ENCODE measurements at regions not wholly inside any gene's neighbourhood (a gene's known extent, or its start where the extent isn't known, plus 50 kb on each side); places are given as distances from the start of the nearest gene placed in this dataset.

GRCh38 chr10:107733328-107734130 lies 569.0 kb upstream of the SORCS1 start:
- no peak for DNase-seq (ENCODE audit: extremely low spot score)
- Histone ChIP-seq H3K4me3 (ENCODE audit: low read depth, low read length) (no peak overlapping the region), H3K36me3 (ENCODE audit: insufficient read depth) (no peaks in the 10 kb centered on the region), H3K4me1 (ENCODE audit: insufficient read depth) (no peaks in the 10 kb centered on the region), H3K27ac (ENCODE audit: low read depth) (no peak overlapping the region)
- WGBS, result 85% methylated on average over 2 of the region's 2 CpGs

GRCh38 chr10:107732045-107732444 lies 567.5 kb upstream of the SORCS1 start:
- Histone ChIP-seq H3K36me3 (ENCODE audit: insufficient read depth) (no peaks in the 10 kb centered on the region), H3K4me1 (ENCODE audit: insufficient read depth) (no peaks in the 10 kb centered on the region), H3K4me3 (ENCODE audit: low read depth, low read length) (no peak overlapping the region), H3K27ac (ENCODE audit: low read depth) (no peak overlapping the region)
- DNase-seq (ENCODE audit: extremely low spot score), result no peak
- WGBS, result 95% methylated on average over 7 of the region's 7 CpGs

- Histone ChIP-seq H3K4me3 (ENCODE audit: low read depth, low read length) (no peak overlapping the region), H3K27ac (ENCODE audit: low read depth) (no peak overlapping the region), H3K36me3 (ENCODE audit: insufficient read depth) (no peaks in the 10 kb centered on the region), H3K4me1 (ENCODE audit: insufficient read depth) (no peaks in the 10 kb centered on the region)
- 74% methylated on average over 5 of the region's 5 CpGs for WGBS
- no peak for DNase-seq (ENCODE audit: extremely low spot score)
Measured at GRCh38 chr10:107728807-107729206, 564.3 kb upstream of the SORCS1 start.

GRCh38 chr10:107727767-107728317 lies 563.3 kb upstream of the SORCS1 start:
- DNase-seq (ENCODE audit: extremely low spot score), result no peak
- no peak overlapping the region for H3K4me3 ChIP-seq (ENCODE audit: low read depth, low read length)
- no peaks in the 10 kb centered on the region for H3K36me3 ChIP-seq (ENCODE audit: insufficient read depth)
- 33% methylated on average over 2 of the region's 2 CpGs for WGBS
- no peaks in the 10 kb centered on the region for H3K4me1 ChIP-seq (ENCODE audit: insufficient read depth)
- H3K27ac ChIP-seq (ENCODE audit: low read depth), result no peak overlapping the region

GRCh38 chr10:107718864-107719263 lies 554.4 kb upstream of the SORCS1 start:
- DNase-seq (ENCODE audit: extremely low spot score), result no peak
- WGBS, result 71% methylated on average over 4 of the region's 4 CpGs
- Histone ChIP-seq H3K4me1 (ENCODE audit: insufficient read depth) (no peaks in the 10 kb centered on the region), H3K36me3 (ENCODE audit: insufficient read depth) (no peaks in the 10 kb centered on the region), H3K27ac (ENCODE audit: low read depth) (no peak overlapping the region), H3K4me3 (ENCODE audit: low read depth, low read length) (no peak overlapping the region)

- WGBS, result 91% methylated on average over 2 of the region's 2 CpGs
- DNase-seq (ENCODE audit: extremely low spot score), result no peak
- no peaks in the 10 kb centered on the region for H3K4me1 ChIP-seq (ENCODE audit: insufficient read depth)
Measured at GRCh38 chr10:107717046-107717445, 552.5 kb upstream of the SORCS1 start.

GRCh38 chr10:107715565-107715964 lies 551.1 kb upstream of the SORCS1 start:
- H3K27ac ChIP-seq (ENCODE audit: low read depth), result no peak overlapping the region
- DNase-seq (ENCODE audit: extremely low spot score), result no peak
- no peak overlapping the region for H3K4me3 ChIP-seq (ENCODE audit: low read depth, low read length)
- no peaks in the 10 kb centered on the region for H3K36me3 ChIP-seq (ENCODE audit: insufficient read depth)
- 83% methylated on average over 3 of the region's 3 CpGs for WGBS
- no peaks in the 10 kb centered on the region for H3K4me1 ChIP-seq (ENCODE audit: insufficient read depth)

More at GRCh38 chr10:107717046-107717445, 552.5 kb upstream of the SORCS1 start:
- no peak overlapping the region for H3K4me3 ChIP-seq (ENCODE audit: low read depth, low read length)
- no peaks in the 10 kb centered on the region for H3K36me3 ChIP-seq (ENCODE audit: insufficient read depth)
- H3K27ac ChIP-seq (ENCODE audit: low read depth), result no peak overlapping the region

GRCh38 chr10:107708981-107709380 lies 544.5 kb upstream of the SORCS1 start:
- WGBS, result 69% methylated on average over 1 of the region's 1 CpG
- Histone ChIP-seq H3K27ac (ENCODE audit: low read depth) (no peak overlapping the region), H3K4me3 (ENCODE audit: low read depth, low read length) (no peak overlapping the region), H3K36me3 (ENCODE audit: insufficient read depth) (no peaks in the 10 kb centered on the region), H3K4me1 (ENCODE audit: insufficient read depth) (no peaks in the 10 kb centered on the region)
- DNase-seq (ENCODE audit: extremely low spot score), result no peak

GRCh38 chr10:107706096-107706725 lies 541.7 kb upstream of the SORCS1 start:
- WGBS, result 90% methylated on average over 1 of the region's 1 CpG
- no peak for DNase-seq (ENCODE audit: extremely low spot score)
- H3K36me3 ChIP-seq (ENCODE audit: insufficient read depth), result no peaks in the 10 kb centered on the region
- H3K27ac ChIP-seq (ENCODE audit: low read depth), result no peak overlapping the region
- no peak overlapping the region for H3K4me3 ChIP-seq (ENCODE audit: low read depth, low read length)
- no peaks in the 10 kb centered on the region for H3K4me1 ChIP-seq (ENCODE audit: insufficient read depth)

GRCh38 chr10:107701943-107702342 lies 537.4 kb upstream of the SORCS1 start:
- no peak overlapping the region for H3K4me3 ChIP-seq (ENCODE audit: low read depth, low read length)
- DNase-seq (ENCODE audit: extremely low spot score), result no peak
- H3K36me3 ChIP-seq (ENCODE audit: insufficient read depth), result no peaks in the 10 kb centered on the region
- H3K4me1 ChIP-seq (ENCODE audit: insufficient read depth), result no peaks in the 10 kb centered on the region
- no peak overlapping the region for H3K27ac ChIP-seq (ENCODE audit: low read depth)

GRCh38 chr10:107692072-107692471 lies 527.6 kb upstream of the SORCS1 start:
- H3K27ac ChIP-seq (ENCODE audit: low read depth), result no peak overlapping the region
- H3K36me3 ChIP-seq (ENCODE audit: insufficient read depth), result no peaks in the 10 kb centered on the region
- H3K4me3 ChIP-seq (ENCODE audit: low read depth, low read length), result no peak overlapping the region
- no peak for DNase-seq (ENCODE audit: extremely low spot score)
- no peaks in the 10 kb centered on the region for H3K4me1 ChIP-seq (ENCODE audit: insufficient read depth)
- 77% methylated on average over 1 of the region's 1 CpG for WGBS

- Histone ChIP-seq H3K36me3 (ENCODE audit: insufficient read depth) (no peaks in the 10 kb centered on the region), H3K4me3 (ENCODE audit: low read depth, low read length) (no peak overlapping the region), H3K4me1 (ENCODE audit: insufficient read depth) (no peaks in the 10 kb centered on the region), H3K27ac (ENCODE audit: low read depth) (no peak overlapping the region)
- 80% methylated on average over 2 of the region's 2 CpGs for WGBS
- no peak for DNase-seq (ENCODE audit: extremely low spot score)
Measured at GRCh38 chr10:107689323-107689722, 524.8 kb upstream of the SORCS1 start.

- no peak for DNase-seq (ENCODE audit: extremely low spot score)
- no peak overlapping the region for H3K27ac ChIP-seq (ENCODE audit: low read depth)
- H3K4me3 ChIP-seq (ENCODE audit: low read depth, low read length), result no peak overlapping the region
- WGBS, result 95% methylated on average over 2 of the region's 2 CpGs
- H3K4me1 ChIP-seq (ENCODE audit: insufficient read depth), result no peaks in the 10 kb centered on the region
- no peaks in the 10 kb centered on the region for H3K36me3 ChIP-seq (ENCODE audit: insufficient read depth)
Measured at GRCh38 chr10:107687701-107688100, 523.2 kb upstream of the SORCS1 start.

- no peak for DNase-seq (ENCODE audit: extremely low spot score)
- Histone ChIP-seq H3K4me3 (ENCODE audit: low read depth, low read length) (no peak overlapping the region), H3K27ac (ENCODE audit: low read depth) (no peak overlapping the region), H3K4me1 (ENCODE audit: insufficient read depth) (no peaks in the 10 kb centered on the region), H3K36me3 (ENCODE audit: insufficient read depth) (no peaks in the 10 kb centered on the region)
- 60% methylated on average over 3 of the region's 3 CpGs for WGBS
Measured at GRCh38 chr10:107686095-107686494, 521.6 kb upstream of the SORCS1 start.

All from urinary bladder (tissue), 3 donors.